HG02981 (cell line): ENCODE measurements at regions not wholly inside any gene's neighbourhood (a gene's known extent, or its start where the extent isn't known, plus 50 kb on each side); places are given as distances from the start of the nearest gene placed in this dataset.
"Not testable (repeated sequence)": the region's sequence is repeated elsewhere in the genome, so short reads cannot be mapped to it uniquely, and the experiment has no call there.

ENCODE experiments used
- ATAC-seq: cut with Tn5 transposase; IDR thresholded peaks from one replicate; pipeline ENCODE4 v1.9.1; 2021; ENCODE audit warnings: mild to moderate bottlenecking, moderate library complexity; ENCODE audit not compliant: unreplicated experiment

GRCh38 chrX:140087875-140088274 lies 122.6 kb upstream of the CXorf66 start:
- ATAC-seq, result no peak

DNA sequence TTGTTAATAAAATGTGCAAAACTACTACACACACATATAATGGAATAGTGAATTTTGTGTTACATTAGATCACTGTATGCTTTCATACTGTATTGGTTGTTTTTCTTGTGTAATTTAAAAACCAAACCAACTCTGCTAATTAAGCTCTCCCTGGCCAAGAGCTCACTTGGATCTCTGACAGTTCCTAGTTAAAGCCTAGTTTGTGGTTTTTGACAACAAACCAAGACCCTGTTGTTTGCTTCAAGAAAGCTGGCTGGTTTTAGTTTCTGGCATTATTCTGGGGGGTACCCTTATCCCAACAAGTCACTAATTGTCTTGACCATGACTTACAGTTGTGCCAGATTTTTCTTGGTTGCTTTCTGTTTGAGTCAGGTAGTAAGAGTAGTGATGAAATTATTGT lies 121.4 kb upstream of the CXorf66 start:
- no peak for ATAC-seq

- ATAC-seq, result not testable (repeated sequence)
Observed at GRCh38 chrX:140074851-140075250, 109.5 kb upstream of the CXorf66 start.

DNA sequence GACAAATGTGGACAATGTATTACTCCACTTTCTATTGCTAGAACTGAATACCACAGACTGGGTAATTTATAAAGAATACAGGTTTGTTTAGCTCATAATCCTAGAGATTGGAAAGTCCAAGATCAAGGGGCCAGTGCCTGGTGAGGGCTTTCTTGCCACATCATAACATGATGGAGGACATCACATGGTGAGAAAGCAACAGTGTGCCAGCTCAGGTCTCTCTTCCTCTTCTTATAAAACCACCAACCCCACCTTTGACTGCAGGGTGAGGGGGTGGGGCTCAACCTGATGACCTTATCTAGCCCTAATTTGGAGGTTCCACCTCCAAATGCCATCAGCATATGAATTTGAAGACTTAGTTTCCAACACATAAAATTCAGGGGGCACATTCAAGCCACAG lies 105.7 kb upstream of the CXorf66 start:
- ATAC-seq, result no peak

DNA sequence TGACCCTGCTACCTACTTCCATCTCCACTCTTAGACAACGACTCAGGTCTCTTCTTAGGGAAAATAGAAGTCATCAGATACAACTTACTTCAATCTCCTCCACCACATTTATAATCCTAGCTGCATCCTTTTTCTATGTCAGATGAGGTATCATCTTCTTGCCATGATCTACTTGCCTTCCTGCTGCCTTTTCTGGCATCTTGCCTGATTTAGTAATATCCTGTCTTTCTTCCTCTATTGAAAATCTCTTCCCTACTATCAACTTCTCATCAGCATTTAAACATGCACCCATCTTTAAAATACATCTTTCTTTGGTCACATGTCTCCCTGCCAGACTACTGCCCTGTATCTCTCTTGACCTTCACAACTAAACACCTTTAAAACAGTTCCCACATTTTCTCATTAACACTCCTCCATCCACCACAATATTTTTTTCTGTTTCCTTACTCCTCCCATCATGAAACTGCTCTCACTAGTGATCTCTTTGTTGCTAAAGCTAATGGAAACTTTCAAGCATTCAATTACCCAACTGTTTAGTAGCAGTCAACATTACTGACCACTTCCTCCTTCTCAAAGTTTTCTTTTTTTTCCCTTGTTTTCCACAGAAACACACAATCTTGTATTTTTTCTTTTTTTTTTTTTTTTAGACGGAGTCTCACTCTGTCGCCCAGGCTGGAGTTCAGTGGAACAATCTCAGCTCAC lies 100.8 kb upstream of the CXorf66 start:
- no peak for ATAC-seq

- ATAC-seq, result no peak
Observed at GRCh38 chrX:140064993-140065392, 99.7 kb upstream of the CXorf66 start.

- peak; percentile 95 for ATAC-seq
Observed at GRCh38 chrX:140057001-140057411, 91.7 kb upstream of the CXorf66 start.

GRCh38 chrX:140053846-140054245 lies 88.5 kb upstream of the CXorf66 start:
- no peak for ATAC-seq

GRCh38 chrX:140050906-140051305 lies 85.6 kb upstream of the CXorf66 start:
- no peak for ATAC-seq

DNA sequence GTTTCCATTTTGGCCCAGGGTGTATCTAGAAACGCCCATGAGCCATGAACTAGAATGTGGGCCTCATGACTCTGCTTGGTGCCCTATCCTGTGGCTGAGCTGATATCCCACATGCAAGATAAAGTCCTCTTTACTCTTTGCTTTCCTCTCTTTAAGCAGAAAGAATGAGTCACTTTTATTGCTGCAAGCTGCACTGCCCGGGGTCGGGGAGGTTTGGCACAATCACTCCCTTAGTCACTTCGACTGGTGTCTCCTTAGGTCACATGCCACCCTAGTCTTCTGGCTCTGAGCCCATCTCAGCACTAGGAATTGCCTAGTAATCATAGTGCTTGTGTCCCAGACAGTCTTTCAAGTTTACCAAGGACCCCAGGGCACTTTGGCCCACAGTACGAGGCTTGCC lies 75.1 kb upstream of the CXorf66 start:
- no peak for ATAC-seq

- no peak for ATAC-seq
Observed at GRCh38 chrX:140038842-140039241, 73.5 kb upstream of the CXorf66 start.

- ATAC-seq, result no peak
Observed at GRCh38 chrX:140034916-140035315, 69.6 kb upstream of the CXorf66 start.

DNA sequence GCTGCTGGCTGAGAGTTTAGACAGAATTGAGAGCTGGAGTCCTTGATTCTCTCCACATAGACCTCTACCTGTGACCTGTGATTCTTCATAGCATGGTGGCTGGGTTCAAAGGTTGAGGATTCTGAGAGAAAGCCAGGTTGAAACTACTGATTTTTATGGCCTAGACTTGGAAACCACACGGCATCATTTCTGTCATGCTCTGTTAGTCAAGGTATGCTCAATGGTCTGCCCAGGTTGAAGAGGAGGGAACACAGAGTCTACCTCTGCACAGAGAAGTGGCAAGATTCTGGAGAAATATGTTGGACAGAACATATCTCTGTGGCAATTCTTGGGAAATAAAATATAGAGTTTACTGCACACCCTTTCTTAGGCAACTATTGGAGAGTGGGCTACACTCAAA lies 57.2 kb upstream of the CXorf66 start:
- ATAC-seq, result no peak

DNA sequence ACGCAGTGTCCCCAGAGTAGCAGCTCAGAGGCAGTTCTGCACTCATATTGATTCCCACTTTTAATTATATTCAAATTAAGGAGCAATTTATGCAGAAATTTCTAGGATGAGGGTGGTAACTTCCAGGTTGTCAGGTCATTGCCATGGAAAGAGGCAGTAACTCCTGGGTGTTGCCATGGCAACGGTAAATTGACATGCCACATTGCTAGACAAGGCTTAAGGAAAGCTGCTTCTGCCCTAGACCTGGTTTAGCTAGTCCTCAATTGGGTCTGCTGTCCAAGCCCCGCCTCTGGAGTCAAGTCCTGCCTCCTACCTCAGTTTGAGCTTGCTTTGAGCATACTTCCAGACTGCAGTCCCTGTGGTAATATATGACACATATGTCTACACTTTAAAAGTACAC lies 53.8 kb upstream of the CXorf66 start:
- not testable (repeated sequence) for ATAC-seq
